Fibroblast of lung (primary cell): ENCODE measurements at regions not wholly inside any gene's neighbourhood (a gene's known extent, or its start where the extent isn't known, plus 50 kb on each side); places are given as distances from the start of the nearest gene placed in this dataset.

Source experiments
- DNase-seq, 2 donors: peaks; one replicate each; pipeline versions ENCODE4 v3.0.0 to v3.0.0-alpha.2; 2010; ENCODE audit warnings: low read depth in 2 of 2
- H2AFZ ChIP-seq: 2 replicates; pipeline ENCODE4 v1.5.1; 2012; ENCODE audit warnings: low read length, control low read depth, inconsistent platforms
- H3K27ac ChIP-seq: 2 replicates; pipeline ENCODE4 v1.5.1; 2011; ENCODE audit warnings: low read length, control low read depth; ENCODE audit not compliant: insufficient read depth
- H3K27me3 ChIP-seq: 2 replicates; pipeline ENCODE4 v1.5.1; 2011; ENCODE audit warnings: mild to moderate bottlenecking, low read length; ENCODE audit not compliant: control insufficient read depth, insufficient read depth
- H3K36me3 ChIP-seq: 2 replicates; pipeline ENCODE4 v1.5.1; 2011; ENCODE audit warnings: low read length; ENCODE audit not compliant: control insufficient read depth, insufficient read depth
- H3K4me1 ChIP-seq: 2 replicates; pipeline ENCODE4 v1.5.1; 2011; ENCODE audit warnings: low read length; ENCODE audit not compliant: control insufficient read depth, insufficient read depth; ENCODE audit errors: extremely low read depth
- H3K4me2 ChIP-seq: 2 replicates; pipeline ENCODE4 v1.5.1; 2011; ENCODE audit warnings: low read length, control low read depth; ENCODE audit not compliant: insufficient read depth; ENCODE audit errors: extremely low read depth
- H3K4me3 ChIP-seq, 4 experiments: fragments of 200-600 bp in 1 of 4; sonication (generic) in 1 of 4; replicated peaks in 1 of 4; 2 replicates each; pipeline ENCODE4 v1.5.1; 2011 to 2016; ENCODE audit warnings: low read length in 4 of 4, low read depth in 3 of 4, mild to moderate bottlenecking in 3 of 4, control low read depth in 2 of 4, inconsistent platforms in 1 of 4, mixed read lengths in 1 of 4; ENCODE audit not compliant: insufficient read depth in 1 of 4; ENCODE audit errors: control extremely low read depth in 1 of 4
- H3K79me2 ChIP-seq: 2 replicates; pipeline ENCODE4 v1.5.1; 2012; ENCODE audit warnings: mild to moderate bottlenecking, low read length, inconsistent platforms; ENCODE audit not compliant: control insufficient read depth, insufficient read depth
- H3K9ac ChIP-seq: 2 replicates; pipeline ENCODE4 v1.5.1; 2011; ENCODE audit warnings: mild to moderate bottlenecking, low read length, control low read depth; ENCODE audit not compliant: insufficient read depth
- H3K9me3 ChIP-seq: 2 replicates; pipeline ENCODE4 v1.5.1; 2012; ENCODE audit warnings: low read depth, low read length; ENCODE audit not compliant: control insufficient read depth, insufficient read depth
- H4K20me1 ChIP-seq: 2 replicates; pipeline ENCODE4 v1.5.1; 2011; ENCODE audit warnings: low read length; ENCODE audit not compliant: control insufficient read depth, insufficient read depth; ENCODE audit errors: extremely low read depth
- CTCF ChIP-seq, 2 donors: IDR thresholded peaks in 1 of 2; conservative IDR thresholded peaks in 1 of 2; 1 replicate in 1 of 2; 2 replicates in 1 of 2; pipeline ENCODE4 v1.5.1; 2011 to 2012; ENCODE audit warnings: low read length in 2 of 2, control low read depth in 1 of 2, inconsistent platforms in 1 of 2, low read depth in 1 of 2, mild to moderate bottlenecking in 1 of 2
- EZH2 ChIP-seq: IDR thresholded peaks from 2 replicates; pipeline ENCODE4 v1.5.1; 2012; ENCODE audit warnings: low read length, control low read depth, mild to moderate bottlenecking; ENCODE audit errors: missing control alignments

- no peaks in the 10 kb centered on the region for H3K36me3 ChIP-seq
- no peaks in the 10 kb centered on the region for H3K9me3 ChIP-seq
- H3K4me3 ChIP-seq: no peak overlapping the region
- peaks cover 1% of the 10 kb centered on the region for H4K20me1 ChIP-seq
- no peak overlapping the region for H3K9ac ChIP-seq
- H3K4me2 ChIP-seq: no peak overlapping the region
- no peaks in the 10 kb centered on the region for H3K79me2 ChIP-seq
- no peak overlapping the region for H2AFZ ChIP-seq
- no peak for DNase-seq
- H3K27ac ChIP-seq: no peak overlapping the region
- no peaks in the 10 kb centered on the region for H3K4me1 ChIP-seq
- TF ChIP-seq CTCF (conservative IDR thresholded peaks at IDR 0.05 in 1 of 2, IDR thresholded peaks at IDR 0.05 in 1 of 2; ENCODE audit: low read depth in 1 of 2, low read length in 2 of 2) (no peak), EZH2 (no peak)
- no peaks in the 10 kb centered on the region for H3K27me3 ChIP-seq
Observed at GRCh38 chr19:32219881-32220472, 125.4 kb upstream of the ZNF507 start.

GRCh38 chr19:32220951-32221350 lies 124.5 kb upstream of the ZNF507 start:
- Histone ChIP-seq H3K27ac (no peak overlapping the region), H3K9ac (no peak overlapping the region), H3K79me2 (no peaks in the 10 kb centered on the region), H3K4me3 (no peak overlapping the region), H2AFZ (no peak overlapping the region), H4K20me1 (peaks cover 1% of the 10 kb centered on the region), H3K9me3 (no peaks in the 10 kb centered on the region), H3K4me1 (no peaks in the 10 kb centered on the region), H3K36me3 (no peaks in the 10 kb centered on the region), H3K4me2 (no peak overlapping the region), H3K27me3 (no peaks in the 10 kb centered on the region)
- no peak for DNase-seq
- TF ChIP-seq EZH2: no peak
- TF ChIP-seq CTCF (conservative IDR thresholded peaks at IDR 0.05 in 1 of 2, IDR thresholded peaks at IDR 0.05 in 1 of 2; ENCODE audit: low read depth in 1 of 2, low read length in 2 of 2): no peak

- no peak overlapping the region for H3K27ac ChIP-seq
- H3K4me2 ChIP-seq: no peak overlapping the region
- H3K9me3 ChIP-seq: no peaks in the 10 kb centered on the region
- no peaks in the 10 kb centered on the region for H3K36me3 ChIP-seq
- no peaks in the 10 kb centered on the region for H3K4me1 ChIP-seq
- H4K20me1 ChIP-seq: peaks cover 1% of the 10 kb centered on the region
- TF ChIP-seq EZH2 (no peak), CTCF (conservative IDR thresholded peaks at IDR 0.05 in 1 of 2, IDR thresholded peaks at IDR 0.05 in 1 of 2; ENCODE audit: low read depth in 1 of 2, low read length in 2 of 2) (no peak)
- H3K79me2 ChIP-seq: no peaks in the 10 kb centered on the region
- no peak overlapping the region for H2AFZ ChIP-seq
- no peak overlapping the region for H3K9ac ChIP-seq
- DNase-seq: no peak
- H3K27me3 ChIP-seq: no peaks in the 10 kb centered on the region
- H3K4me3 ChIP-seq: no peak overlapping the region
Observed at GRCh38 chr19:32222556-32222955, 122.9 kb upstream of the ZNF507 start.
